HG03354 (cell line): ENCODE measurements at regions not wholly inside any gene's neighbourhood (a gene's known extent, or its start where the extent isn't known, plus 50 kb on each side); places are given as distances from the start of the nearest gene placed in this dataset.

Experiments
- ATAC-seq: cut with Tn5 transposase; IDR thresholded peaks from one replicate; pipeline ENCODE4 v1.9.1; 2021; ENCODE audit warnings: mild to moderate bottlenecking; ENCODE audit not compliant: unreplicated experiment, poor library complexity, severe bottlenecking

- no peak for ATAC-seq
Observed at GRCh38 chr9:17846948-17847655, 268.2 kb downstream of the SH3GL2 start.

GRCh38 chr9:17847908-17848307 is 269.0 kb downstream of the SH3GL2 start:
- ATAC-seq, result no peak

GRCh38 chr9:17852108-17852507 is 273.2 kb downstream of the SH3GL2 start:
- ATAC-seq, result no peak

- no peak for ATAC-seq
Observed at GRCh38 chr9:17854487-17854886, 275.6 kb downstream of the SH3GL2 start.

GRCh38 chr9:17856995-17857394 is 278.1 kb downstream of the SH3GL2 start:
- no peak for ATAC-seq

- no peak for ATAC-seq
Observed at GRCh38 chr9:17859228-17859627, 280.4 kb downstream of the SH3GL2 start.

GRCh38 chr9:17859987-17860386 is 281.1 kb downstream of the SH3GL2 start:
- ATAC-seq, result no peak

GRCh38 chr9:17862101-17862500 is 283.2 kb downstream of the SH3GL2 start:
- no peak for ATAC-seq

GRCh38 chr9:17862629-17863028 is 283.8 kb downstream of the SH3GL2 start:
- no peak for ATAC-seq

- ATAC-seq, result peak; percentile 92
Observed at GRCh38 chr9:17863213-17863883, 284.5 kb downstream of the SH3GL2 start.

- ATAC-seq, result no peak
Observed at GRCh38 chr9:17863924-17864323, 285.1 kb downstream of the SH3GL2 start.

- ATAC-seq, result no peak
Observed at GRCh38 chr9:17864951-17865350, 286.1 kb downstream of the SH3GL2 start.

- no peak for ATAC-seq
Observed at GRCh38 chr9:17865881-17866280, 287.0 kb downstream of the SH3GL2 start.

- ATAC-seq, result no peak
Observed at GRCh38 chr9:17870722-17871121, 291.9 kb downstream of the SH3GL2 start.

GRCh38 chr9:17871213-17871890 is 292.5 kb downstream of the SH3GL2 start:
- ATAC-seq, result no peak

- ATAC-seq, result no peak
Observed at GRCh38 chr9:17875886-17876285, 297.0 kb downstream of the SH3GL2 start.

- ATAC-seq, result peak; percentile 51
Observed at GRCh38 chr9:17876687-17877086, 297.8 kb downstream of the SH3GL2 start.

GRCh38 chr9:17878810-17879370 is 300.0 kb downstream of the SH3GL2 start:
- no peak for ATAC-seq

- ATAC-seq, result no peak
Observed at GRCh38 chr9:17881371-17881770, 302.5 kb downstream of the SH3GL2 start.

GRCh38 chr9:17882688-17883594 is 304.1 kb downstream of the SH3GL2 start:
- ATAC-seq, result no peak
